GM19239 (cell line): ENCODE measurements at regions not wholly inside any gene's neighbourhood (a gene's known extent, or its start where the extent isn't known, plus 50 kb on each side); places are given as distances from the start of the nearest gene placed in this dataset.
"Not testable (repeated sequence)": the region's sequence is repeated elsewhere in the genome, so short reads cannot be mapped to it uniquely, and the experiment has no call there.

Experiments used
- DNase-seq: peaks from one replicate; pipeline ENCODE4 v3.0.0; 2011; ENCODE audit warnings: low spot score; ENCODE audit not compliant: insufficient read length
- FAIRE-seq: peaks from 2 replicates; lab custom pipeline; 2011; peaks lifted over from hg19 to GRCh38; lab: Jason Lieb, UNC

GRCh38 chrX:134045372-134045771 lies 60.0 kb upstream of the GPC3 start:
- not testable (repeated sequence) for DNase-seq

DNA sequence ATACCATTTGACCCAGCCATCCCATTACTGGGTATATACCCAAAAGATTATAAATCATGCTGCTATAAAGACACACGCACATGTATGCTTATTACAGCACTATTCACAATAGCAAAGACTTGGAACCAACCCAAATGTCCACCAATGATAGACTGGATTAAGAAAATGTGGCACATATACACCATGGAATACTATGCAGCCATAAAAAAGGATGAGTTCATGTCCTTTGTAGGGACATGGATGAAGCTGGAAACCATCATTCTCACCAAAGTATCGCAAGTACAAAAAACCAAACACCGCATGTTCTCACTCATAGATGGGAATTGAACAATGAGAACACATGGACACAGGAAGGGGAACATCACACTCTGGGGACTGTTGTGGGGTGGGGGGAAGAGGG lies 81.7 kb upstream of the GPC3 start:
- DNase-seq, FAIRE-seq: not testable (repeated sequence)

More at GRCh38 chrX:134045372-134045771, 60.0 kb upstream of the GPC3 start:
- FAIRE-seq: not testable (repeated sequence)

GRCh38 chrX:134071899-134072298 lies 86.5 kb upstream of the GPC3 start:
- not testable (repeated sequence) for FAIRE-seq, DNase-seq

DNA sequence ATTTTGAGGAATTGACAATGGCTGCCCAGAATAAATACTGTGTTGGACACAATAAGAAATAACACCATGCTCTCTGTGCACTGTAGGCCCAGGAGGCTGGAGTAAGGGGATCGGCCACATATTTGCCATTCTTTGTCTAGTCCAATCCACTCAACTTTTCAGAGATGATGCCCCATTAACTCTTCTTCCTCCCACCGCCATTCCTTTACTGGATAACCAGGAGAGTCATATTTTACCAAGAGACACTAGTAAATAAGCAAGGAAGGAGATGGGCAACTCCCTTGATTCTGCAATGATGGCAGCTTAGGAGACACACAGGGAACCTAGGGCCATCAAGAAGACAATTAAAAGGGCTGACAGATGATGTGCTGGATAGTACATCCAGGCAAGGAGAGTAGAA lies 87.9 kb upstream of the GPC3 start:
- no peak for FAIRE-seq
- DNase-seq: no peak

DNA sequence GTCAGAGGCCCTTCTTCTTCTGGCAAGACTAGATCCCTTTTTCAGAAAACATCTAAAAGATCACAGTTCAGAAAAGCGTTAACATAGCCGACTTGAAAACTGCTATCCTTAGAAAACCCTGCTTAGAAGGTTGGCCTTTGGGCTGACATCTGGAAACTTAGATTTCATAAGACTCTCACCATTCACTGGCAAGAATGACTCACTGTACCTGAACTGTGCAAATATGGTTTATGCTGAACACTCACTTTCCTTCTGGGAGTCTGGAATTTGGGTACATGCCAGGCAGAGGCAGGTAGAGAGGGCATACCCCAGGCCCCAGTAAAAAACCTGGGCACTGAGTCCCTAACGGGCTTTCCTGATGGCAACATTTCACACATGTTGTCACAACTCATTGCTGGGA lies 88.8 kb upstream of the GPC3 start:
- FAIRE-seq: no peak
- DNase-seq: no peak

GRCh38 chrX:134075894-134076718 lies 90.7 kb upstream of the GPC3 start:
- FAIRE-seq: no peak
- DNase-seq: no peak

DNA sequence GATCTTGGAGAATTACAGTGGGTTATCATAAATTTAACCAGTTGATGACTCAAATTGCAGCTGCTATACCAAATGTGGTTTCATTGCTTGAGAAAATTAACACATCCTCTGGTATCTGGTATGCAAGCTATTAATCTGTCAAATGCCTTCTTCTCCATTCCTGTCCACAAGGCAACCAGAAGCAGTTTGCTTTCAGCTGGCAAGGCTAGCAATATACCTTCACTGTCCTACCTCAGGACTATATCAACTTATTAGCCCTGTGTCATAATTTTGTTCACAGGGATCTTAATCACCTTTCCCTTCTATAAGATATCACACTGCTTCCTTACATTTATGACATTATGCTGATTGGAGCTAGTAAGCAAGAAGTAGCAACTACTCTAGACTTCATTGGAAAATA lies 110.0 kb upstream of the GPC3 start:
- FAIRE-seq: no peak
- DNase-seq: no peak

- no peak for FAIRE-seq
These were observed 116.2 kb upstream of the GPC3 start for GRCh38 chrX:134101636-134102035.

GRCh38 chrX:134115270-134115669 lies 121.7 kb upstream of the CCDC160 start:
- no peak for FAIRE-seq
- no peak for DNase-seq

More at GRCh38 chrX:134101636-134102035, 116.2 kb upstream of the GPC3 start:
- DNase-seq: no peak

DNA sequence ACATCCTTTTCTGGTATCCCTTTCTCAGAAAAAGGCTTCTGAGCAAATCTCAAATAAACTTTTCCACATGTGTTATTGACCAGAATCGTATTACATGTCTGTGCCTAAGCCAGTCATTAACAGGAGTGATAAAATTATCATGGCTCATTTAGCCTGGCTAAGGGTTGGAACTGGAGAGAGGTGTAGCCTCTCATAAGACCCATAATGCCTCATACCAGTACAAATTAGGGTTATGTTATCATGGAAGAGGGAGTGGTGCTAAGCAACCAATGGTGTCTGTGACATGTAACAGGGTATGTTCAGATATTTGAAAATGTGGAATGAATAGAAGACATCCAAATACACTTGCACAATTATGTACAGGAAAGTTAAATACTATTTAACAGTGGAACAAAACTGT lies 99.6 kb upstream of the CCDC160 start:
- no peak for FAIRE-seq

DNA sequence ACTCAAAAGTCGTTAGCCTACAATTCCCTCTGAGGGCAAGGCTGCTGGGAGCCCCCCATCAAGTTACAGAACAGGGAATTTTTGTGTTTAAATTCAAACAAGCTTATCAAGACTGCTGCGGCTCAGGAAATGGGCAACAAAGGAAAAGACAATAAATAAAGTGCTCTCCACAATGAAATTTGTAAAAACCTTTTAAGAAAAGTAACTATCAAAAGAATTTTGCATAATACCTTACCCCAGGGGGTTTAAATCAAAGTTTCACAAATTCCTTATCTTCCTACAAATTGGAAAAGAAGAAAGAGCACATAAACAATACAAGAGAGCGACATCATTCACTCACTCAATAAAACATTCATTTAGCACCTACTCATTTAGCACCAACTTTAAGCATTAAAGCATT lies 97.9 kb upstream of the CCDC160 start:
- FAIRE-seq (no peak), DNase-seq (no peak)

More for the DNA sequence above, 99.6 kb upstream of the CCDC160 start:
- no peak for DNase-seq

GRCh38 chrX:134144231-134144630 lies 92.8 kb upstream of the CCDC160 start:
- DNase-seq (peak; percentile 1), FAIRE-seq (peak; percentile 80)

GRCh38 chrX:134146493-134146892 lies 90.5 kb upstream of the CCDC160 start:
- no peak for DNase-seq
- no peak for FAIRE-seq

- DNase-seq: no peak
- FAIRE-seq: no peak
These were observed 88.8 kb upstream of the CCDC160 start for GRCh38 chrX:134148172-134148692.

DNA sequence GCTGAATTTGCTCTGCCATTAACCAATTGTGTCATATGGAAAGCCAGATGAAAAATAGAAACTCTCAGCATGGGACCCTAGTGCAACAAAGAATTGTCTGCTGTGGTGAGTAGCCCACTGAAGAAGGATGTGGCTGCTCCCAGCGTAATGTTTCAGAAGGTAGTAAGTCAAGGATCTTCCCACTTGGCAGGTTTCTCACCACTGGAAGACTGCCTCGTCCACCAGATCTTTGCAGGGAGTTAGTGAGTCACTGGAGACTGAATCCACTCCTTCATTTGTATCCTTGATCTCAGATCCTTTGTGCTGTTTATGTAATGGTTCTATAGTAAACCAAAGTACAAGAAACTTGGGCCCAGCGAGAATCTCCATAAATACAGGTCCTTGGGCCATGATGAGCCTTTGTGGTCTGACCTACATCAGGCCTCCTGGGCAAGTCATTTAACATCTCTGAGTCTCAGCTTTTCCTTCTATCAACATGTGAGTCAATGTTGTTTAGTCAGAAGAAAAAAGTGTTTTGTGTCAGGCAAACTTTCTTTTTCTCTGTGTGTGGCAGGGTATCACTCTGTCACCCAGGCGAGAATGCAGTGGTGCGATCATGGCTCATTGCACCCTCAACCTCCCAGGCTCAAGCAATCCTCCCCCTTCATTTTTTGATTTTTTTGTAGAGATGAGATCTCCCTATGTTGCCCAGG lies 78.0 kb upstream of the CCDC160 start:
- FAIRE-seq (peak; percentile 74), DNase-seq (no peak)

GRCh38 chrX:134161162-134161561 lies 75.8 kb upstream of the CCDC160 start:
- FAIRE-seq: peak; percentile 94
- DNase-seq: no peak

DNA sequence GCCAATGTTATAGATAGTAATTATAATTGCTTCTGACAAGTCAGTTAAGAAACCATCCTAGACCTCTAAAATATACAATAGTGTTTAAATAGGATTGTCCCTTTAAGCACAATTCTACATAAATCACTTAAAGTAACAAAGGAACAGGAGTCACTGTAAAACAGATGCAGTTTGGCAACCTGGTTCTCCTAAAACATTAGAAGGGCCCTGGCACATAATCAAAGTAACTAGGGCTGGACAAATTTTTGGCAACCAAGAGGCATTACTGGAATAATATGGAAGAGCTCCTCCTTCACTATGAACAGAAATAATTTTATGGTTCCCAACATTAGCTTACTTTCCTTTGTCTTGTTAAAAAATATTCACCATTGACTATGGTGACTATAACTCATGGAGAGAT lies 75.0 kb upstream of the CCDC160 start:
- FAIRE-seq: no peak

DNA sequence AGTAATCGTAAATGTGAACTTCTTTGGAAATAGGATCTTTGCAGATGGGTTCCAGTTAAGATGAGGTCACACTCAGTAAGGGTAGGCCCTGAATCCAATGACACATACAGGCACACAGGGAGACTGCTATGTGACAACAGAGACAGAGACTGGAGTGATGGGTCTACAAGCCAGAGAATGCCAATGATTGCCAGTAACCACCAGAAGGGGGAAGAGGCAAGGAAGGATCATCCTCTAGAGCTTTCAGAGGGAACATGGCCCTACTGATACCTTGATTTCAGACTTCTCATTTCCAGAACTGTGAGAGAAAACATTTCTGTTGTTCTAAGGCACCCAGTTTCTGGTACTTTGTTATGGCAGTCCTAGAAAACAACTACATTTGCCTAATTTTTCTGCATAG lies 73.1 kb upstream of the CCDC160 start:
- peak; percentile 94 for FAIRE-seq
- no peak for DNase-seq

More for the DNA sequence above, 75.0 kb upstream of the CCDC160 start:
- no peak for DNase-seq

GRCh38 chrX:134167591-134168203 lies 69.3 kb upstream of the CCDC160 start:
- DNase-seq: no peak
- FAIRE-seq: no peak

GRCh38 chrX:134171661-134172587 lies 65.1 kb upstream of the CCDC160 start:
- DNase-seq: no peak

More at GRCh38 chrX:134171661-134172587, 65.1 kb upstream of the CCDC160 start:
- FAIRE-seq: peak; percentile 91
